ENCODE measurements at regions not wholly inside any gene's neighbourhood (a gene's known extent, or its start where the extent isn't known, plus 50 kb on each side); places are given as distances from the start of the nearest gene placed in this dataset.

DNA sequence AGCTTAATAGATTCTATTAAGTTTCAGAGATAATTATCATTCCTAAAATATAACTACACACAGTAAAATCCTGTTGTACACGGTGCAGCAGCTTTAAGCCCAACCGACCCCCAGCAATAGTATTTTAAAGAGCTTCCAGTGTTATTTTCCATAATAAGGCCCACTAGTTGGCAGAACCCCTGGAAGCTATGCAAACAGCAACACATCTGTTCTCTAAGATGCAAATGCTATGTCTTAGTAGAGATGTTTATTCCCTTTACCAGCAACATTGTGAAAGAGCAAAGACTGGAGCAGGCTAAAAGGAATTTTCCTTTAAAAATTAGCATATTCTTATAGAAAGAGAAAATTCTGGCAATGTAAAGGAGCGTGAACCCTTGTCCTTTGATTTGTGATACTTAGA lies 819.7 kb upstream of the ALCAM start:
- Histone ChIP-seq H3K4me1 (no peaks in the 10 kb centered on the region), H3K27me3 (peaks cover 0 to 3% (median 0%) of the 10 kb centered on the region in 4 donors), H3K9me3 (no peaks in the 10 kb centered on the region), H3K36me3 (no peaks in the 10 kb centered on the region), H3K27ac (no peak overlapping the region), H3K4me3 (no peak overlapping the region)
- no peak for DNase-seq
- TF ChIP-seq, protein P1, sequence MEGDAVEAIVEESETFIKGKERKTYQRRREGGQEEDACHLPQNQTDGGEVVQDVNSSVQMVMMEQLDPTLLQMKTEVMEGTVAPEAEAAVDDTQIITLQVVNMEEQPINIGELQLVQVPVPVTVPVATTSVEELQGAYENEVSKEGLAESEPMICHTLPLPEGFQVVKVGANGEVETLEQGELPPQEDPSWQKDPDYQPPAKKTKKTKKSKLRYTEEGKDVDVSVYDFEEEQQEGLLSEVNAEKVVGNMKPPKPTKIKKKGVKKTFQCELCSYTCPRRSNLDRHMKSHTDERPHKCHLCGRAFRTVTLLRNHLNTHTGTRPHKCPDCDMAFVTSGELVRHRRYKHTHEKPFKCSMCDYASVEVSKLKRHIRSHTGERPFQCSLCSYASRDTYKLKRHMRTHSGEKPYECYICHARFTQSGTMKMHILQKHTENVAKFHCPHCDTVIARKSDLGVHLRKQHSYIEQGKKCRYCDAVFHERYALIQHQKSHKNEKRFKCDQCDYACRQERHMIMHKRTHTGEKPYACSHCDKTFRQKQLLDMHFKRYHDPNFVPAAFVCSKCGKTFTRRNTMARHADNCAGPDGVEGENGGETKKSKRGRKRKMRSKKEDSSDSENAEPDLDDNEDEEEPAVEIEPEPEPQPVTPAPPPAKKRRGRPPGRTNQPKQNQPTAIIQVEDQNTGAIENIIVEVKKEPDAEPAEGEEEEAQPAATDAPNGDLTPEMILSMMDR (IDR thresholded peaks at IDR 0.05) = no peak
- no peak for TF ChIP-seq POLR2A (IDR thresholded peaks at IDR 0.05)
- intact Hi-C loops (cut with DNase I) = no loop called here
- WGBS, 2 donors = 50 to 51% methylated on average over 3 of the region's 3 CpGs

DNA sequence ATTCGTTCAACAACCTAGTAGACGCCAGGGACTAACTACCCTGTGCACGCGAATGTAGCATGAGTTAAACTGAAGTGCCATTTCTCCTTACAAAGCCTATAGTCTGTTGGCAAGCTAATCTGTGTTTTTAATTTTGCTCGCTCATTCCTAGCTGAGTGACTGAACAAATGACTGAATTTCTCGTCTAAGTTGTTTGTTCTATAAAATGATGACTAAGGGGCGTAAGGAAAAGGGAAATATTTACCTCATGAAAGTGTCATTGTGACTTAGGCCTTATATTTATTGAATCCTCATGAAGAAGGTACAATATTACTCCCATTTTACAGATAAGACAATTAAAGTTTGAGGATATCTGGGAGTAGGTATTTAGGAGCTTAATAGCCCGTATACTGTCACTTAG lies 818.3 kb upstream of the ALCAM start:
- no peaks in the 10 kb centered on the region for H3K9me3 ChIP-seq
- 75 to 93% methylated on average over 8 of the region's 8 CpGs for WGBS, 2 donors
- no peak for TF ChIP-seq POLR2A (IDR thresholded peaks at IDR 0.05)
- TF ChIP-seq, protein P1 (IDR thresholded peaks at IDR 0.05) = no peak
- H3K27me3 ChIP-seq = peaks cover 0 to 3% (median 0%) of the 10 kb centered on the region in 4 donors
- no peaks in the 10 kb centered on the region for H3K36me3 ChIP-seq
- H3K4me3 ChIP-seq = no peak overlapping the region
- no peak overlapping the region for H3K27ac ChIP-seq
- intact Hi-C loops (cut with DNase I) = no loop called here
- no peaks in the 10 kb centered on the region for H3K4me1 ChIP-seq
- DNase-seq = no peak

DNA sequence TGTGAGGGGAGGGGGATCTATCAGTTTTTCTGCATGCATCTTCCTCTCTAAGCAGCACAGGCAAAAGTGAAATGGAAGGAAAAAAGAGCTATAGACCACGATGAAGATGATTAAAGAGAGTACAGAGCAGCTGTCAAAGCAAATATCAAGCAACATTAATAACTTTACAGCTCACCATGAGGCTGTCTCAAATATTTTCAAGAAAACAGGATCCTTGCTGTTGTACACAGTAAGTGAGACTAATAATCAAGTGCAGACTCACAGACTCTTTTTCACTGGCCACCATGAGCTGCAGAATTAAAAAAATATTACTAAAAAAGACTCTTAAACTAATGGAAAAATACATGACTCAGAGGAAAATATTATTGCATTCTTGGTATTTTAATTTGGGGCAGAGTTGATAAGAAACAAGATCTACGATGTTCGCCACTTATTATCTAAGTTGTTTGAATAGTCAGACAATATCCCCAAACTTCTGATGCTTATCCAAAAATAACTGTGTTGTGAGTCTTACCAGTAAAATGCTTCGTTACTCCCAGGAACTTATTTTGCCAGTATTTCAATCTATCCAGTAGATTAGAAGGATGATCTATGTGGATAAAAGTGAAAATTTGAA lies 817.5 kb upstream of the ALCAM start:
- peaks cover 0 to 3% (median 0%) of the 10 kb centered on the region in 4 donors for H3K27me3 ChIP-seq
- no peak overlapping the region for H3K27ac ChIP-seq
- H3K9me3 ChIP-seq = no peaks in the 10 kb centered on the region
- intact Hi-C loops (cut with DNase I) = no loop called here
- 55 to 56% methylated on average over 4 of the region's 4 CpGs for WGBS, 2 donors
- H3K4me1 ChIP-seq = no peaks in the 10 kb centered on the region
- no peaks in the 10 kb centered on the region for H3K36me3 ChIP-seq
- H3K4me3 ChIP-seq = no peak overlapping the region
- TF ChIP-seq, protein P1 (IDR thresholded peaks at IDR 0.05) = no peak
- TF ChIP-seq POLR2A (IDR thresholded peaks at IDR 0.05) = no peak
- no peak for DNase-seq

DNA sequence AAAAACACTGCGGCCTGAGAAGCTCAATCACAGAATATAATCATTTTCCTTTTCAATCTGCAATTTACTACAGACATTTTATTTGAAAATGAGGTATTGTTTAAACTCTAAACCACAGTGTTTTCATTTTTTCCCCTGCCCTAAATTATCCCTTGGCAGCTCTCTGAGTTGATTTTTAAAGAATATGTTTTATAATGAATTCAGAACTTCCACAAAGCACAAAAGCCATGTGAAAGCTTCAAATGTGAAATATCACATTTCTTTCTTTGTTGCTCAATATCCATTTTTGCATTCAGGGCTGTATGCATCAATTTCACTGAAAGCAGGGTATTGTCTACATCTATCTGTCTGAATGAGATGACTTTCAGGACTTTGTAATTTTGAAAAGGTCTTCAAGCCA lies 813.6 kb upstream of the ALCAM start:
- Histone ChIP-seq H3K4me1 (no peaks in the 10 kb centered on the region), H3K9me3 (no peaks in the 10 kb centered on the region), H3K27ac (no peak overlapping the region), H3K27me3 (no peaks in the 10 kb centered on the region), H3K4me3 (no peak overlapping the region), H3K36me3 (no peaks in the 10 kb centered on the region)
- no peak for DNase-seq
- 67 to 74% methylated on average over 1 of the region's 1 CpG for WGBS, 2 donors
- TF ChIP-seq, protein P1 (IDR thresholded peaks at IDR 0.05) = no peak
- no peak for TF ChIP-seq POLR2A (IDR thresholded peaks at IDR 0.05)
- intact Hi-C loops (cut with DNase I) = no loop called here

DNA sequence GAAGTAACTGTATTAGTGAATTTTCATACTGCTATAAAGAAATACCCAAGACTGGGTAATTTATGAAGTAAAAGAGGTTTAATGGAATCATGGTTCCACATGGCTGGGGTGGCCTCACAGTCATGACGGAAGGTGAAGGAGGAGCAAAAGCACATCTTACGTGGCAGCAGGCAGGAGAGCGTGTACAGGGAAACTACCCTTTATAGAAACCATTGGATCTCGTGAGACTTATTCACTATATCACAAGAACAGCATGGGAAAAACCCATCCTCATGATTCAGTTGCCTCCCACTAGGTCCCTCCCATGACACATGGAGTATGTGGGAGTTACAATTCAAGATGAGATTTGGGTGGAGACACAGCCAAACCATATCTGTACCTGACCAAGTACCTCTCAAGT lies 812.3 kb upstream of the ALCAM start:
- no peak overlapping the region for H3K27ac ChIP-seq
- 69 to 91% methylated on average over 4 of the region's 4 CpGs for WGBS, 2 donors
- no peaks in the 10 kb centered on the region for H3K4me1 ChIP-seq
- no peak for DNase-seq
- H3K9me3 ChIP-seq = no peaks in the 10 kb centered on the region
- H3K36me3 ChIP-seq = no peaks in the 10 kb centered on the region
- H3K27me3 ChIP-seq = no peaks in the 10 kb centered on the region
- TF ChIP-seq, protein P1 (IDR thresholded peaks at IDR 0.05) = no peak
- TF ChIP-seq POLR2A (IDR thresholded peaks at IDR 0.05) = no peak
- intact Hi-C loops (cut with DNase I) = no loop called here
- no peak overlapping the region for H3K4me3 ChIP-seq
